Endothelial cell of umbilical vein (primary cell): ENCODE measurements at regions not wholly inside any gene's neighbourhood (a gene's known extent, or its start where the extent isn't known, plus 50 kb on each side); places are given as distances from the start of the nearest gene placed in this dataset.

Experiments used
- BruUV-seq: library from RNA; stranded (reverse); fragments of 400-500 nt; replicated peaks from 2 replicates; lab custom pipeline; 2021; lab: Mats Ljungman, UMichigan
- CTCF ChIA-PET: fragments of 300-600, 350-600 bp; sonication (Branson Sonifier 250); formaldehyde crosslinking; loops from one replicate; lab custom pipeline; 2021; ENCODE audit warnings: antibody characterized with exemption, inconsistent platforms; lab: Charles Lee
- POLR2A ChIA-PET: fragments of 300-600, 350-600 bp; sonication (Branson Sonifier 250); formaldehyde crosslinking; loops from one replicate; lab custom pipeline; 2021; ENCODE audit warnings: antibody characterized with exemption, inconsistent platforms; lab: Charles Lee
- DNase-seq: peaks from one replicate; pipeline ENCODE4 v3.0.0-alpha.2; 2011; ENCODE audit warnings: low read depth, low spot score
- FAIRE-seq: peaks from 2 replicates; lab custom pipeline; 2011; peaks lifted over from hg19 to GRCh38; lab: Jason Lieb, UNC
- H2AFZ ChIP-seq: 2 replicates; pipeline ENCODE4 v1.6.0; 2012; ENCODE audit warnings: low read depth, low read length, control low read depth, inconsistent platforms
- H3K27ac ChIP-seq: 2 replicates; pipeline ENCODE4 v1.5.1; 2011; ENCODE audit warnings: low read depth, mild to moderate bottlenecking, control low read depth, low read length, moderate library complexity; ENCODE audit not compliant: insufficient read depth
- H3K27me3 ChIP-seq, 2 experiments: 2 replicates each; pipeline versions ENCODE4 v1.6.0 to v1.6.1; 2011; ENCODE audit warnings: low read length in 2 of 2, mixed read lengths in 1 of 2; ENCODE audit not compliant: control insufficient read depth in 2 of 2, insufficient read depth in 2 of 2
- H3K36me3 ChIP-seq, 2 experiments: 2 replicates in 1 of 2; 3 replicates in 1 of 2; pipeline ENCODE4 v1.5.1; 2011; ENCODE audit warnings: low read length in 2 of 2, mild to moderate bottlenecking in 1 of 2, moderate library complexity in 1 of 2; ENCODE audit not compliant: control insufficient read depth in 2 of 2, insufficient read depth in 2 of 2; ENCODE audit errors: extremely low read depth in 1 of 2
- H3K4me1 ChIP-seq: 3 replicates; pipeline ENCODE4 v1.5.1; 2011; ENCODE audit warnings: mild to moderate bottlenecking, low read length; ENCODE audit not compliant: control insufficient read depth, insufficient read depth; ENCODE audit errors: extremely low read depth
- H3K4me2 ChIP-seq: 2 replicates; pipeline ENCODE4 v1.6.1; 2011; ENCODE audit warnings: low read length, control low read depth, mixed read lengths; ENCODE audit not compliant: insufficient read depth
- H3K4me3 ChIP-seq, 3 experiments: fragments of 200-600 bp in 1 of 3; sonication (generic), shearing (Covaris generic) in 1 of 3; replicated peaks in 1 of 3; 2 replicates each; pipeline ENCODE4 v1.5.1; 2011 to 2016; ENCODE audit warnings: control low read depth in 3 of 3, low read length in 3 of 3, mild to moderate bottlenecking in 2 of 3, inconsistent platforms in 1 of 3, low read depth in 1 of 3, moderate library complexity in 1 of 3; ENCODE audit not compliant: insufficient read depth in 1 of 3
- H3K79me2 ChIP-seq: 2 replicates; pipeline ENCODE4 v1.6.0; 2012; ENCODE audit warnings: low read length, inconsistent platforms; ENCODE audit not compliant: control insufficient read depth, insufficient read depth
- H3K9ac ChIP-seq: replicated peaks from 2 replicates; pipeline ENCODE3; 2011; ENCODE audit warnings: low read length, control low read depth; ENCODE audit not compliant: insufficient read depth; ENCODE audit errors: extremely low read depth
- H3K9me1 ChIP-seq: replicated peaks from 3 replicates; pipeline ENCODE4 v1.6.0; 2011; ENCODE audit warnings: mild to moderate bottlenecking, low read length; ENCODE audit not compliant: control insufficient read depth, insufficient read depth; ENCODE audit errors: extremely low read depth
- H3K9me3 ChIP-seq: replicated peaks from 2 replicates; pipeline ENCODE4 v1.5.1; 2012; ENCODE audit warnings: low read length, inconsistent platforms; ENCODE audit not compliant: control insufficient read depth, insufficient read depth
- H4K20me1 ChIP-seq: replicated peaks from 2 replicates; pipeline ENCODE3; 2011; ENCODE audit warnings: mild to moderate bottlenecking, low read length; ENCODE audit not compliant: control insufficient read depth, insufficient read depth; ENCODE audit errors: extremely low read depth
- EZH2 ChIP-seq: IDR thresholded peaks from 2 replicates; pipeline ENCODE4 v1.6.1; 2012; ENCODE audit warnings: borderline replicate concordance, low read depth, mild to moderate bottlenecking, moderate library complexity, low read length, inconsistent platforms; ENCODE audit not compliant: severe bottlenecking
- FOS ChIP-seq: IDR thresholded peaks from 2 replicates; pipeline ENCODE4 v1.6.1; 2011; ENCODE audit warnings: mild to moderate bottlenecking, low read length, moderate library complexity, borderline replicate concordance; ENCODE audit not compliant: insufficient read depth
- GATA2 ChIP-seq: IDR thresholded peaks from 2 replicates; pipeline ENCODE4 v1.7.0; 2011; ENCODE audit warnings: low read depth, mild to moderate bottlenecking, moderate library complexity, mixed read lengths, low read length; ENCODE audit not compliant: insufficient read length, insufficient read depth
- JUN ChIP-seq: IDR thresholded peaks from 2 replicates; pipeline ENCODE4 v1.6.1; 2011; ENCODE audit warnings: borderline replicate concordance, low read depth; ENCODE audit not compliant: insufficient read length, insufficient read depth
- MYC ChIP-seq: IDR thresholded peaks from one replicate; pipeline ENCODE4 v1.6.1; 2011; ENCODE audit warnings: mild to moderate bottlenecking, low read depth, low read length
- POLR2A ChIP-seq: IDR thresholded peaks from 2 replicates; pipeline ENCODE4 v1.6.1; 2012; ENCODE audit warnings: low read depth, mild to moderate bottlenecking, control low read depth, low read length
- POLR2AphosphoS5 ChIP-seq: IDR thresholded peaks from 2 replicates; pipeline ENCODE4 v1.6.1; 2012; ENCODE audit warnings: low read depth, mild to moderate bottlenecking, control low read depth, low read length, moderate library complexity; ENCODE audit not compliant: insufficient read depth
- dilution Hi-C: fragments of 300-500 bp; cut with MboI; formaldehyde crosslinking; loops from one replicate; pipeline ENCODE4 v1.15.0; 2019; ENCODE audit warnings: low sequenced_read_pairs; ENCODE audit not compliant: extremely low pct_ligation_motif_present
- intact Hi-C: fragments of 100-400 bp; cut with micrococcal nuclease; formaldehyde crosslinking; loops from one replicate; pipeline ENCODE4 v1.10.0; 2022
- TF ChIP-seq, protein P1 (sequence below): IDR thresholded peaks from 2 replicates; pipeline ENCODE4 v1.6.1; 2011; ENCODE audit not compliant: insufficient read depth, insufficient read length
- TF ChIP-seq, protein P2 (sequence below), 2 donors: IDR thresholded peaks; 1 replicate in 1 of 2; 2 replicates in 1 of 2; pipeline ENCODE4 v1.5.1; 2011; ENCODE audit warnings: low read length in 2 of 2, mild to moderate bottlenecking in 2 of 2, moderate library complexity in 2 of 2, control low read depth in 1 of 2, inconsistent platforms in 1 of 2, low read depth in 1 of 2; ENCODE audit not compliant: insufficient read depth in 1 of 2; ENCODE audit errors: extremely low read depth in 1 of 2

- H3K4me1 ChIP-seq = no peaks in the 10 kb centered on the region
- H3K36me3 ChIP-seq = no peaks in the 10 kb centered on the region
- peaks cover 4% of the 10 kb centered on the region for H3K9me3 ChIP-seq
- no peak overlapping the region for H3K4me2 ChIP-seq
- H3K4me3 ChIP-seq = no peak overlapping the region
- no peaks in the 10 kb centered on the region for H4K20me1 ChIP-seq
- CTCF ChIA-PET = no interaction called here
- H3K9me1 ChIP-seq = no peaks in the 10 kb centered on the region
- TF ChIP-seq JUN (no peak), EZH2 (no peak), FOS (no peak), POLR2AphosphoS5 (no peak), POLR2A (no peak), GATA2 (no peak), MYC (no peak)
- TF ChIP-seq, protein P1, sequence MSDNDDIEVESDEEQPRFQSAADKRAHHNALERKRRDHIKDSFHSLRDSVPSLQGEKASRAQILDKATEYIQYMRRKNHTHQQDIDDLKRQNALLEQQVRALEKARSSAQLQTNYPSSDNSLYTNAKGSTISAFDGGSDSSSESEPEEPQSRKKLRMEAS = no peak
- TF ChIP-seq, protein P2, sequence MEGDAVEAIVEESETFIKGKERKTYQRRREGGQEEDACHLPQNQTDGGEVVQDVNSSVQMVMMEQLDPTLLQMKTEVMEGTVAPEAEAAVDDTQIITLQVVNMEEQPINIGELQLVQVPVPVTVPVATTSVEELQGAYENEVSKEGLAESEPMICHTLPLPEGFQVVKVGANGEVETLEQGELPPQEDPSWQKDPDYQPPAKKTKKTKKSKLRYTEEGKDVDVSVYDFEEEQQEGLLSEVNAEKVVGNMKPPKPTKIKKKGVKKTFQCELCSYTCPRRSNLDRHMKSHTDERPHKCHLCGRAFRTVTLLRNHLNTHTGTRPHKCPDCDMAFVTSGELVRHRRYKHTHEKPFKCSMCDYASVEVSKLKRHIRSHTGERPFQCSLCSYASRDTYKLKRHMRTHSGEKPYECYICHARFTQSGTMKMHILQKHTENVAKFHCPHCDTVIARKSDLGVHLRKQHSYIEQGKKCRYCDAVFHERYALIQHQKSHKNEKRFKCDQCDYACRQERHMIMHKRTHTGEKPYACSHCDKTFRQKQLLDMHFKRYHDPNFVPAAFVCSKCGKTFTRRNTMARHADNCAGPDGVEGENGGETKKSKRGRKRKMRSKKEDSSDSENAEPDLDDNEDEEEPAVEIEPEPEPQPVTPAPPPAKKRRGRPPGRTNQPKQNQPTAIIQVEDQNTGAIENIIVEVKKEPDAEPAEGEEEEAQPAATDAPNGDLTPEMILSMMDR (IDR thresholded peaks at IDR 0.05; ENCODE audit: extremely low read depth in 1 of 2, insufficient read depth in 1 of 2, low read depth in 1 of 2, low read length in 2 of 2) = no peak
- no TSS peak for BruUV-seq
- H3K79me2 ChIP-seq = no peaks in the 10 kb centered on the region
- dilution Hi-C loops (no loop called here), intact Hi-C loops (no loop called here)
- POLR2A ChIA-PET = no interaction called here
- no peak overlapping the region for H2AFZ ChIP-seq
- no peaks in the 10 kb centered on the region for H3K27me3 ChIP-seq
- no peak overlapping the region for H3K27ac ChIP-seq
- FAIRE-seq = no peak
- DNase-seq = no peak
- no peak overlapping the region for H3K9ac ChIP-seq
Measured at GRCh38 chr3:88691081-88691480, 416.3 kb upstream of the EPHA3 start.
